H1 (cell line): ENCODE measurements at regions not wholly inside any gene's neighbourhood (a gene's known extent, or its start where the extent isn't known, plus 50 kb on each side); places are given as distances from the start of the nearest gene placed in this dataset.
A peak's percentile ranks its signal among the peaks of the same experiment; 100 is the strongest.

Source experiments
- CTCF ChIA-PET: fragments of 300-600 bp; sonication (Branson Sonifier 250); formaldehyde crosslinking; loops from one replicate; lab custom pipeline; 2021; ENCODE audit not compliant: partially characterized antibody; lab: Charles Lee
- POLR2A ChIA-PET: fragments of 300-600 bp; sonication (Branson Sonifier 250); formaldehyde crosslinking; loops from one replicate; lab custom pipeline; 2021; ENCODE audit warnings: inconsistent platforms; ENCODE audit not compliant: partially characterized antibody; lab: Charles Lee
- DNase-seq, 2 experiments: peaks; one replicate each; pipeline versions ENCODE4 v3.0.0 to v3.0.0-alpha.2; 2010 to 2022; ENCODE audit warnings: low spot score in 2 of 2, low read depth in 1 of 2, mixed read lengths in 1 of 2
- FAIRE-seq: peaks from 2 replicates; lab custom pipeline; 2011; peaks lifted over from hg19 to GRCh38; lab: Jason Lieb, UNC
- H2AFZ ChIP-seq: 2 replicates; pipeline ENCODE4 v1.8.1; 2012; ENCODE audit warnings: low read length, inconsistent platforms
- H2AK5ac ChIP-seq: 2 replicates; pipeline ENCODE4 v1.6.1; 2013; ENCODE audit warnings: low read depth, low read length
- H2BK120ac ChIP-seq: replicated peaks from 2 replicates; pipeline ENCODE3; 2013; ENCODE audit warnings: low read depth, low read length, inconsistent platforms
- H2BK12ac ChIP-seq: 2 replicates; pipeline ENCODE4 v1.6.1; 2013; ENCODE audit warnings: low read depth, low read length
- H2BK15ac ChIP-seq: 2 replicates; pipeline ENCODE4 v1.6.1; 2013; ENCODE audit warnings: low read length
- H2BK20ac ChIP-seq: 2 replicates; pipeline ENCODE4 v1.6.1; 2013; ENCODE audit warnings: low read length
- H2BK5ac ChIP-seq: 2 replicates; pipeline ENCODE4 v1.6.1; 2013; ENCODE audit warnings: low read depth, low read length
- H3K14ac ChIP-seq: 2 replicates; pipeline ENCODE4 v1.6.1; 2013; ENCODE audit warnings: inconsistent platforms; ENCODE audit not compliant: insufficient read length
- H3K18ac ChIP-seq: 2 replicates; pipeline ENCODE4 v1.6.1; 2013; ENCODE audit warnings: low read length; ENCODE audit errors: extremely low read depth
- H3K23ac ChIP-seq: 2 replicates; pipeline ENCODE4 v1.6.1; 2013; ENCODE audit warnings: inconsistent platforms; ENCODE audit not compliant: insufficient read length
- H3K23me2 ChIP-seq: 2 replicates; pipeline ENCODE4 v1.6.1; 2013; ENCODE audit warnings: low read depth, low read length
- H3K27ac ChIP-seq: 2 replicates; pipeline ENCODE4 v1.6.1; 2011; ENCODE audit warnings: low read depth, low read length, inconsistent platforms
- H3K27me3 ChIP-seq, 4 experiments: replicated peaks in 1 of 4; 1 replicate in 1 of 4; 2 replicates in 3 of 4; pipeline versions ENCODE4 v1.6.1 to v1.8.1; 2011 to 2013; ENCODE audit warnings: low read length in 3 of 4, mild to moderate bottlenecking in 3 of 4, inconsistent platforms in 2 of 4, mixed read lengths in 2 of 4, moderate library complexity in 1 of 4; ENCODE audit not compliant: control insufficient read depth in 3 of 4, insufficient read depth in 3 of 4; ENCODE audit errors: extremely low read depth in 1 of 4
- H3K36me3 ChIP-seq, 4 experiments: 2 replicates each; pipeline versions ENCODE4 v1.6.1 to v1.8.1; 2011 to 2013; ENCODE audit warnings: mild to moderate bottlenecking in 4 of 4, low read length in 3 of 4, moderate library complexity in 2 of 4, control low read depth in 1 of 4, inconsistent platforms in 1 of 4; ENCODE audit not compliant: insufficient read depth in 4 of 4, control insufficient read depth in 2 of 4
- H3K4ac ChIP-seq: replicated peaks from 2 replicates; pipeline ENCODE3; 2013; ENCODE audit warnings: low read length, low read depth, mixed read lengths, inconsistent platforms; ENCODE audit not compliant: insufficient read length
- H3K4me1 ChIP-seq, 4 experiments: replicated peaks in 1 of 4; 1 replicate in 1 of 4; 2 replicates in 3 of 4; pipeline versions ENCODE4 v1.6.1 to v1.8.1; 2011 to 2013; ENCODE audit warnings: low read length in 3 of 4, inconsistent platforms in 2 of 4, mixed read lengths in 1 of 4; ENCODE audit not compliant: insufficient read depth in 4 of 4, control insufficient read depth in 3 of 4
- H3K4me2 ChIP-seq, 2 experiments: 2 replicates each; pipeline versions ENCODE4 v1.6.1 to v1.8.1; 2011 to 2013; ENCODE audit warnings: low read depth in 2 of 2, low read length in 2 of 2, control low read depth in 1 of 2, inconsistent platforms in 1 of 2, mild to moderate bottlenecking in 1 of 2; ENCODE audit not compliant: insufficient read depth in 1 of 2
- H3K4me3 ChIP-seq, 4 experiments: fragments of 200-600, 300-600 bp in 1 of 4; sonication (generic), shearing (Covaris generic), sonication (Bioruptor Twin) in 1 of 4; 2 replicates each; pipeline versions ENCODE4 v1.5.1 to v1.8.1; 2011 to 2016; ENCODE audit warnings: low read length in 4 of 4, low read depth in 3 of 4, control low read depth in 2 of 4, inconsistent platforms in 2 of 4, mild to moderate bottlenecking in 2 of 4, mixed read lengths in 1 of 4, moderate library complexity in 1 of 4; ENCODE audit not compliant: insufficient read depth in 2 of 4; ENCODE audit errors: extremely low read depth in 1 of 4
- H3K56ac ChIP-seq: replicated peaks from 2 replicates; pipeline ENCODE3; 2013; ENCODE audit warnings: low read depth, mild to moderate bottlenecking, mixed read lengths, low read length, inconsistent platforms; ENCODE audit not compliant: insufficient read length
- H3K79me1 ChIP-seq: 2 replicates; pipeline ENCODE4 v1.6.1; 2013; ENCODE audit warnings: low read depth, low read length, control low read depth
- H3K79me2 ChIP-seq, 2 experiments: 2 replicates each; pipeline versions ENCODE4 v1.6.1 to v1.8.1; 2012 to 2013; ENCODE audit warnings: low read length in 2 of 2, mild to moderate bottlenecking in 2 of 2, inconsistent platforms in 1 of 2; ENCODE audit not compliant: insufficient read depth in 2 of 2, control insufficient read depth in 1 of 2
- H3K9ac ChIP-seq, 4 experiments: replicated peaks in 1 of 4; 1 replicate in 1 of 4; 2 replicates in 3 of 4; pipeline versions ENCODE4 v1.6.1 to v1.8.1; 2011 to 2013; ENCODE audit warnings: low read depth in 3 of 4, low read length in 3 of 4, control low read depth in 2 of 4, mild to moderate bottlenecking in 2 of 4, moderate library complexity in 2 of 4, inconsistent platforms in 1 of 4; ENCODE audit errors: extremely low read depth in 1 of 4
- H3K9me3 ChIP-seq, 2 experiments: 2 replicates each; pipeline versions ENCODE4 v1.6.1 to v1.8.1; 2012 to 2013; ENCODE audit warnings: mild to moderate bottlenecking in 2 of 2, moderate library complexity in 2 of 2, control low read depth in 1 of 2, inconsistent platforms in 1 of 2, low read depth in 1 of 2, low read length in 1 of 2, mixed read lengths in 1 of 2; ENCODE audit not compliant: insufficient read depth in 2 of 2
- H4K20me1 ChIP-seq, 2 experiments: replicated peaks in 1 of 2; 2 replicates each; pipeline versions ENCODE3 to v1.8.1; 2011 to 2013; ENCODE audit warnings: inconsistent platforms in 2 of 2, low read length in 2 of 2, mild to moderate bottlenecking in 1 of 2; ENCODE audit not compliant: insufficient read depth in 2 of 2, control insufficient read depth in 1 of 2
- H4K5ac ChIP-seq: 2 replicates; pipeline ENCODE4 v1.6.1; 2013; ENCODE audit warnings: low read length, low read depth, mixed read lengths, inconsistent platforms; ENCODE audit not compliant: insufficient read length
- H4K8ac ChIP-seq: 2 replicates; pipeline ENCODE4 v1.8.0; 2013; ENCODE audit warnings: mild to moderate bottlenecking, moderate library complexity, low read length, inconsistent platforms; ENCODE audit not compliant: insufficient read depth; ENCODE audit errors: extremely low read depth
- H4K91ac ChIP-seq: replicated peaks from 2 replicates; pipeline ENCODE3; 2013; ENCODE audit warnings: low read length, mixed read lengths, inconsistent platforms; ENCODE audit not compliant: insufficient read length
- SP4 ChIP-seq: IDR thresholded peaks from 2 replicates; pipeline ENCODE4 v1.6.1; 2012; ENCODE audit warnings: low read length, inconsistent platforms
- WGBS, 2 experiments: shearing (Covaris generic) in 1 of 2; methylation state at CpG; one replicate each; pipeline versions ENCODE4 v1.1.6 to v1.1.7; 2013 to 2015; ENCODE audit warnings: low lambda C conversion rate in 2 of 2, mixed read lengths in 2 of 2, inconsistent platforms in 1 of 2, low coverage in 1 of 2, missing lambda C conversion rate in 1 of 2; ENCODE audit not compliant: insufficient replicate concordance in 2 of 2, insufficient coverage in 1 of 2, insufficient read length in 1 of 2; ENCODE audit errors: extremely low coverage in 1 of 2, missing lambda C conversion rate in 1 of 2; 5-methylcytosine and 5-hydroxymethylcytosine counted together

DNA sequence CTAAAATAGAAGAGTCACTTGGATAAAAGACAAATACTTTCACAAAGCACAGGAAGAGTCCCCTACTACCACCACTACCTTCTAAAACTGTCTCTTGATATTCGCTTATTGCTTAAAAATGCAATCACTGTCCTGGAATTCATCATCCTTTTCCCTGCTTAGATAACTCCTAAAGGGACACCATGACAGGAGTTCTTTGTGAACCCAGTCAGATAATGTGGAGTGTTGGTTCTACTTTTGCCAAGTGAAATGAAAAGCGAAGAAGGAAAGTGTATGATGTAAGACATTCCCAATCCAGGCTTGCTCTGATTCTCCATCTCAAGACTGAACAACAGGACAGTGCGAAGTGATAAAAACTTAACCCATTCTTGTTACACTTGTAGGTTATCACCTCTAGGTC, 103.0 kb downstream of the MTERF1 start:
- 84% methylated on average over 3 of the region's 3 CpGs; no CpG with 5 or more reads in 1 of the 2 experiments for WGBS, 2 experiments
- Histone ChIP-seq H3K4me1 (no peaks in the 10 kb centered on the region), H3K27me3 (no peaks in the 10 kb centered on the region), H4K8ac (no peak overlapping the region), H3K4me2 (no peak overlapping the region), H3K79me1 (no peaks in the 10 kb centered on the region), H3K36me3 (no peaks in the 10 kb centered on the region), H3K23me2 (no peaks in the 10 kb centered on the region), H3K79me2 (no peaks in the 10 kb centered on the region)
- FAIRE-seq (peak; percentile 50), DNase-seq (no peak)
- TF ChIP-seq SP4: no peak
- TF ChIP-seq, all 59 proteins: peak for 0
- no peak overlapping the region for H2BK20ac ChIP-seq
- H3K4ac ChIP-seq: no peak overlapping the region
- no peak overlapping the region for H4K91ac ChIP-seq
- no peak overlapping the region for H2BK120ac ChIP-seq
- no peak overlapping the region for H3K4me3 ChIP-seq
- no peak overlapping the region for H3K23ac ChIP-seq
- no peaks in the 10 kb centered on the region for H3K9me3 ChIP-seq
- H3K14ac ChIP-seq: no peak overlapping the region
- ChIA-PET POLR2A (no interaction called here), CTCF (no interaction called here)
- no peak overlapping the region for H4K5ac ChIP-seq
- no peak overlapping the region for H3K18ac ChIP-seq
- no peak overlapping the region for H2AK5ac ChIP-seq
- no peak overlapping the region for H2AFZ ChIP-seq
- no peaks in the 10 kb centered on the region for H4K20me1 ChIP-seq
- no peak overlapping the region for H2BK15ac ChIP-seq
- H2BK12ac ChIP-seq: no peak overlapping the region
- no peak overlapping the region for H2BK5ac ChIP-seq
- no peak overlapping the region for H3K9ac ChIP-seq
- H3K27ac ChIP-seq: no peak overlapping the region
- no peak overlapping the region for H3K56ac ChIP-seq
